Adrenal gland (tissue), 9 donors: ENCODE measurements at regions not wholly inside any gene's neighbourhood (a gene's known extent, or its start where the extent isn't known, plus 50 kb on each side); places are given as distances from the start of the nearest gene placed in this dataset.
A peak's percentile ranks its signal among the peaks of the same experiment; 100 is the strongest.

Source experiments
- DNase-seq, 7 donors: peaks; one replicate each; pipeline ENCODE4 v3.0.0-alpha.2; 2019 to 2020
- H3K27ac ChIP-seq, 5 donors: fragments of 200-600 bp; sonication (generic) in 4 of 5; 1 replicate in 3 of 5; 2 replicates in 2 of 5; pipeline versions ENCODE4 v1.5.1 to v1.8.0; 2016 to 2020; ENCODE audit warnings: mild to moderate bottlenecking in 1 of 5
- H3K27me3 ChIP-seq: fragments of 200-600 bp; 2 replicates; pipeline ENCODE4 v1.8.0; 2021
- H3K36me3 ChIP-seq, 2 donors: fragments of 200-600 bp; replicated peaks in 1 of 2; 1 replicate in 1 of 2; 2 replicates in 1 of 2; pipeline versions ENCODE4 v1.5.1 to v1.8.0; 2018 to 2022
- H3K4me1 ChIP-seq, 2 donors: fragments of 200-600 bp; replicated peaks in 1 of 2; 1 replicate in 1 of 2; 2 replicates in 1 of 2; pipeline versions ENCODE4 v1.5.1 to v1.8.0; 2018 to 2021
- H3K4me3 ChIP-seq, 4 donors: fragments of 200-600 bp; sonication (generic) in 3 of 4; one replicate each; pipeline ENCODE4 v1.5.1; 2016 to 2018
- H3K9me3 ChIP-seq, 3 donors: fragments of 200-600 bp; sonication (generic) in 1 of 3; replicated peaks in 1 of 3; 1 replicate in 2 of 3; 2 replicates in 1 of 3; pipeline versions ENCODE4 v1.5.1 to v1.8.0; 2016 to 2021
- POLR2A ChIP-seq, 2 donors: fragments of 450-650 bp; IDR thresholded peaks; one replicate each; pipeline ENCODE4 v1.6.1; 2017; ENCODE audit warnings: antibody characterized with exemption in 2 of 2, mild to moderate bottlenecking in 2 of 2, moderate library complexity in 1 of 2
- WGBS, 4 donors: extraction: QIAGEN DNeasy Blood & Tissue Kit in 2 of 4; methylation state at CpG; one replicate each; pipeline versions ENCODE4 v1.1.5 to v1.1.7; 2013 to 2017; 5-methylcytosine and 5-hydroxymethylcytosine counted together
- intact Hi-C, 2 donors: fragments of 100-400 bp; cut with DNase I; formaldehyde crosslinking; loops; one replicate each; pipeline versions ENCODE4 v1.14.1 to v1.15.0; 2022 to 2023
- TF ChIP-seq, protein P1 (sequence below), 6 experiments: fragments of 450-650 bp in 4 of 6; fragments of 200-600 bp in 2 of 6; sonication (generic) in 1 of 6; IDR thresholded peaks; 1 replicate in 5 of 6; 2 replicates in 1 of 6; pipeline versions ENCODE4 v1.5.1 to v1.8.0; 2016 to 2021; ENCODE audit warnings: antibody characterized with exemption in 6 of 6, mild to moderate bottlenecking in 2 of 6, moderate library complexity in 1 of 6
- donor health status: healthy with polysubstance abuse.
- donor health status: Bipolar disorder and iron deficiency.
- donor health status: DM: yes; HTN: yes; CAD: no.
- donor health status: DM: no; HTN: no; CAD: no.
- donor health status: DM: no; HTN: no; CAD: no.

DNA sequence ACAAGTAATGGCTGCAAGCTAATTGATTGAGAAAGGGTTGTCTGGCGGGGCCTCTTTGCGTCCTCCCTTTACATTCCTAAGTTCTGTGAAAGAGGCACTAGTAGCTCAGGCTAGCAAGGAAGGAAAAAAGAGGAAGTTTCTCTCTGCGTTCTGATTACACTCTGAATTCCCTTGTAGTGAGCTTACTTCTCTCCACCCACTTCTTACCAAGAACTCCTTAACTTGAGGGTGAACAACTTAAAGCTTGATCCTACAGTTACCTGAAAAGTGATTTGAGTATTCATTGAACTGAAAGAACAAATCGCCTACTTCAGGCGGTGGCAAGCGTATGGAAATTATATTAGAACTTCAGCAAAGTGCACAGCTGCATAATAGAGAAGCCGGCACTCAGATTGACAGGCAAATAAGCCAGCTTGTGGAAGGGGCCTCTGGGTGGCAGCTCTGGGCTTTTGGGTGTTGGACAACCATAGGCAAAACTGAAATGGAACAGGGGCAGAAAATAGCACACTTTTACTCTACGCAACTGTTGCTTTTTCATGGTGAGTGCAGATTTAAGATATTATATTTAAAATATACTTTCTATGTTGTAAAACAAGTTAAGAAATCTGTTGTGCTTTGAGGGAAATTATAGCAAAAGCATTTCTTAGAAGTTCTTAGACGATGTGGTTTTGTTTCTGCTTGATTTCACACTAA, 464.5 kb downstream of the USP25 start:
- DNase-seq: peak; percentile 62 to 78 (median 72)

DNA sequence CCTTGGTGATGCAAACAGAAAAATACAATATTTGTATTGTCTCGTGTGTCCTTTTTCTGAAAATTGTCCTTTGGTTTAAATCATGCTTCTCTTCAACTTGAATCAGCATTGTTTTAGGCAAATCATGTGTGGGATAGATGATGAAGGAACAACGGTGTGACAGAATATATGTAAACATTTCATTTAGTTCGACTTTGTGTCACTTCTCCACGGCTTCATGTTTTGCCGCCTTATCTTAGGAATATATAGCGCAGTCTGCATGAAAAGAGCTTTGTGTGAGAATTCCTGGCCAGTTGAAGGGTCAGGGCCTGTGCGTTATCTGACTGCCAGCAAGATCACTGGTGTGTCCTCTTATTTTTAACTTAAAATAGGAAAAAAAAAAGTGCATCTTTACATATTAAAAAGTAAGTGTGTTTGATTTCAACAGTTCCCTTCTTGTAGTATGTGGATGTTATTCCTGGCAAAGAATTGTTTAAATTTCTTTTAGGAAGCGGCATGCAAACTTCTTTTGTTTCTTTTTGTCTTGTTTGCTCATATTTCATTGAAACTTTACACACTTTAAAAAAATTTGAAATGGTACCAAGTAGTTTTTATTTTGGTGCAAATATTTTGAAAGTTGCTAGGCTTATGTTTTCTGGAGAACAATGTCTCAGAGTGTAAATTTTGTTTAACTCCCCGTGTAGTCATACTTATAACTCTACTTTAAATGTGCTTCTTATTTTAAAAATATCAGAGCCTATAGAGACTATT, 465.2 kb downstream of the USP25 start:
- peak in 3 of 7 donors; percentile 21 to 42 (median 27) for DNase-seq
- intact Hi-C loops: no loop called here

More for the DNA sequence above, 464.5 kb downstream of the USP25 start:
- H3K27ac ChIP-seq: peak overlapping the region; percentile 66 to 89 (median 84)
- H3K4me3 ChIP-seq: peak overlapping the region in 3 of 4 donors; percentile 29 to 71 (median 56)
- no peaks in the 10 kb centered on the region for H3K27me3 ChIP-seq
- TF ChIP-seq POLR2A (IDR thresholded peaks at IDR 0.05): peak in 1 of 2 donors; percentile 36
- TF ChIP-seq, protein P1, sequence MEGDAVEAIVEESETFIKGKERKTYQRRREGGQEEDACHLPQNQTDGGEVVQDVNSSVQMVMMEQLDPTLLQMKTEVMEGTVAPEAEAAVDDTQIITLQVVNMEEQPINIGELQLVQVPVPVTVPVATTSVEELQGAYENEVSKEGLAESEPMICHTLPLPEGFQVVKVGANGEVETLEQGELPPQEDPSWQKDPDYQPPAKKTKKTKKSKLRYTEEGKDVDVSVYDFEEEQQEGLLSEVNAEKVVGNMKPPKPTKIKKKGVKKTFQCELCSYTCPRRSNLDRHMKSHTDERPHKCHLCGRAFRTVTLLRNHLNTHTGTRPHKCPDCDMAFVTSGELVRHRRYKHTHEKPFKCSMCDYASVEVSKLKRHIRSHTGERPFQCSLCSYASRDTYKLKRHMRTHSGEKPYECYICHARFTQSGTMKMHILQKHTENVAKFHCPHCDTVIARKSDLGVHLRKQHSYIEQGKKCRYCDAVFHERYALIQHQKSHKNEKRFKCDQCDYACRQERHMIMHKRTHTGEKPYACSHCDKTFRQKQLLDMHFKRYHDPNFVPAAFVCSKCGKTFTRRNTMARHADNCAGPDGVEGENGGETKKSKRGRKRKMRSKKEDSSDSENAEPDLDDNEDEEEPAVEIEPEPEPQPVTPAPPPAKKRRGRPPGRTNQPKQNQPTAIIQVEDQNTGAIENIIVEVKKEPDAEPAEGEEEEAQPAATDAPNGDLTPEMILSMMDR (IDR thresholded peaks at IDR 0.05): peak in 2 of 6 experiments; percentile 6 to 7
- no peaks in the 10 kb centered on the region for H3K9me3 ChIP-seq
- H3K36me3 ChIP-seq: no peaks in the 10 kb centered on the region
- peaks cover 7 to 9% of the 10 kb centered on the region in 2 donors for H3K4me1 ChIP-seq
- WGBS, 4 donors: 6 to 12% (median 7%) methylated on average over 9 of the region's 9 CpGs
- intact Hi-C loops: no loop called here

DNA sequence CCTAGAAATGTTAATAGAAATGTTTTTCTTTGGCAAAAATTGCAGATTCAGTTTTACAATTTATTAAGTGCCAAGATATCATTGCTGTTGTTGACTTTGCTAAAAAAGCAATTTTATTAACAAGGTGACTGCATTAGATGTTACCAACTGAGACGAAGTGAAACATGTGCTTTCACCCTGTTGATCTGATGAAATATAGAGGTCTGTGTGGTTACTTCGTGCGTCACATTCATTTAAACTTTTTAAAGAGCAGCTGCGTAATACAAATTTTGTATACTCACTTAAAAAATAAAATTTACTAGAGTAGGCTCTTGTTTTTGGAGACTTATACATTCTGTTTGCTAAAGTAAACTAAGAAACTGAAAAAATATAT, 465.7 kb downstream of the USP25 start:
- 8 to 17% (median 11%) methylated on average over 4 of the region's 4 CpGs for WGBS, 4 donors
- intact Hi-C loops: no loop called here

More for the DNA sequence above, 465.2 kb downstream of the USP25 start:
- Histone ChIP-seq H3K4me3 (peak overlapping the region in 3 of 4 donors; percentile 29 to 56 (median 50)), H3K27ac (peak overlapping the region; percentile 66 to 89 (median 84)), H3K27me3 (no peaks in the 10 kb centered on the region), H3K36me3 (no peaks in the 10 kb centered on the region), H3K9me3 (no peaks in the 10 kb centered on the region), H3K4me1 (peaks cover 7 to 9% of the 10 kb centered on the region in 2 donors)
- no peak for TF ChIP-seq POLR2A (IDR thresholded peaks at IDR 0.05)
- TF ChIP-seq, protein P1 (IDR thresholded peaks at IDR 0.05): no peak
- WGBS, 4 donors: 7 to 13% (median 10%) methylated on average over 9 of the region's 9 CpGs

DNA sequence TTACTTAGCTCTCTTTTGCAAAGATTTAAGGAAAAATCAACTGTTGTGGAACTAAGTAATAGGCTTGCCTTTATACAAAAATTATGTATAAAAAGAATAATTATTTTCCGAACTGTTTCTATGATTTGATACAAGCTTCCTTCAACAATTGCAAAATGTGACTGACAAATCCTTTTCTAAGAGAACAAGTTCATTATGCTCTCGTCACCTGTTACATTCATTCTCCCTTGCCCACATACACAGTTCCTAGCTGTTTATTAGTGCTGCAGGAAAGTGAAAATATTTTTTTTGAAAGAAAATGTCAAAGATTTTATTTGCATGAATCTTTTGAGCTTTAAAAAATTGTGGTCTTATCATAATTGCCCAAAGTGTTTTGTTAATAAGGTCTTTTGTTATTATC, 466.2 kb downstream of the USP25 start:
- no peak for TF ChIP-seq POLR2A (IDR thresholded peaks at IDR 0.05)
- TF ChIP-seq, protein P1 (IDR thresholded peaks at IDR 0.05): no peak
- WGBS, 4 donors: 16 to 27% (median 18%) methylated on average over 2 of the region's 2 CpGs
- H3K4me1 ChIP-seq: peaks cover 7 to 9% of the 10 kb centered on the region in 2 donors
- H3K4me3 ChIP-seq: peak overlapping the region in 2 of 4 donors; percentile 29 to 56
- H3K9me3 ChIP-seq: no peaks in the 10 kb centered on the region
- no peaks in the 10 kb centered on the region for H3K27me3 ChIP-seq
- DNase-seq: no peak
- intact Hi-C loops: no loop called here
- H3K27ac ChIP-seq: peak overlapping the region; percentile 66 to 89 (median 84)
- no peaks in the 10 kb centered on the region for H3K36me3 ChIP-seq

More for the DNA sequence above, 465.7 kb downstream of the USP25 start:
- Histone ChIP-seq H3K4me3 (peak overlapping the region in 2 of 4 donors; percentile 29 to 56), H3K27ac (peak overlapping the region; percentile 66 to 89 (median 84)), H3K27me3 (no peaks in the 10 kb centered on the region), H3K36me3 (no peaks in the 10 kb centered on the region), H3K9me3 (no peaks in the 10 kb centered on the region), H3K4me1 (peaks cover 7 to 9% of the 10 kb centered on the region in 2 donors)
- no peak for DNase-seq
- peak in 1 of 2 donors; percentile 29 for TF ChIP-seq POLR2A (IDR thresholded peaks at IDR 0.05)
- TF ChIP-seq, protein P1 (IDR thresholded peaks at IDR 0.05): no peak
